GM23338 (cell line): ENCODE measurements at regions not wholly inside any gene's neighbourhood (a gene's known extent, or its start where the extent isn't known, plus 50 kb on each side); places are given as distances from the start of the nearest gene placed in this dataset.

ENCODE experiments used
- CTCF ChIP-seq, 2 experiments: fragments of 200-600 bp in 1 of 2; sonication (generic) in 1 of 2; conservative IDR thresholded peaks; 2 replicates each; pipeline versions ENCODE4 v1.5.1 to v1.6.1; 2016 to 2017; ENCODE audit warnings: antibody characterized with exemption in 2 of 2, low read depth in 2 of 2, mild to moderate bottlenecking in 2 of 2, moderate library complexity in 1 of 2
- EZH2 ChIP-seq: fragments of 200-600 bp; sonication (generic); IDR thresholded peaks from one replicate; pipeline ENCODE4 v1.8.0; 2017; ENCODE audit warnings: antibody characterized with exemption, mild to moderate bottlenecking, low read depth; ENCODE audit not compliant: unreplicated experiment
- EZH2phosphoT487 ChIP-seq: fragments of 200-600 bp; sonication (generic); IDR thresholded peaks from one replicate; pipeline ENCODE4 v1.8.1; 2018; ENCODE audit warnings: antibody characterized with exemption; ENCODE audit not compliant: unreplicated experiment
- JUNB ChIP-seq: IDR thresholded peaks from one replicate; pipeline ENCODE4 v1.6.1; 2016; ENCODE audit warnings: antibody characterized with exemption; ENCODE audit not compliant: unreplicated experiment
- POLR2AphosphoS5 ChIP-seq: IDR thresholded peaks from 2 replicates; pipeline ENCODE4 v1.6.1; 2016; ENCODE audit warnings: antibody characterized with exemption, low read depth
- REST ChIP-seq: IDR thresholded peaks from one replicate; pipeline ENCODE4 v1.6.1; 2018; ENCODE audit warnings: antibody characterized with exemption; ENCODE audit not compliant: unreplicated experiment

GRCh38 chr13:73220966-73221720 lies 162.3 kb downstream of the KLF5 start:
- TF ChIP-seq JUNB, result no peak
- TF ChIP-seq CTCF (conservative IDR thresholded peaks at IDR 0.05; ENCODE audit: low read depth in 2 of 2), result no peak
- TF ChIP-seq EZH2phosphoT487, result no peak
- TF ChIP-seq EZH2, result no peak
- TF ChIP-seq POLR2AphosphoS5, result no peak
- no peak for TF ChIP-seq REST
